Pancreas (tissue), 10 donors: ENCODE measurements at regions not wholly inside any gene's neighbourhood (a gene's known extent, or its start where the extent isn't known, plus 50 kb on each side); places are given as distances from the start of the nearest gene placed in this dataset.

Experiments used
- ATAC-seq, 4 donors: fragments of 200-7000 bp; cut with Tn5 transposase; one replicate each; pipeline versions ENCODE4 v1.8.0 to v1.9.1; 2020; ENCODE audit warnings: mild to moderate bottlenecking in 4 of 4, moderate library complexity in 4 of 4
- DNase-seq, 6 donors: peaks; one replicate each; pipeline ENCODE4 v3.0.0-alpha.2; 2020
- FAIRE-seq: peaks from 2 replicates; lab custom pipeline; 2012; peaks lifted over from hg19 to GRCh38; lab: Jason Lieb, UNC
- H3K27ac ChIP-seq, 4 donors: fragments of 200-600 bp; sonication (generic); 1 replicate in 3 of 4; 2 replicates in 1 of 4; pipeline versions ENCODE4 v1.5.0 to v1.8.0; 2020
- H3K27me3 ChIP-seq, 4 donors: fragments of 200-600 bp; one replicate each; pipeline ENCODE4 v1.8.0; 2021
- H3K36me3 ChIP-seq, 3 donors: fragments of 200-600 bp; sonication (generic) in 1 of 3; one replicate each; pipeline versions ENCODE4 v1.5.0 to v1.8.0; 2020 to 2021
- H3K4me1 ChIP-seq, 3 donors: fragments of 200-600 bp; one replicate each; pipeline ENCODE4 v1.8.0; 2021
- H3K4me3 ChIP-seq, 4 donors: fragments of 200-600 bp; sonication (generic) in 2 of 4; one replicate each; pipeline versions ENCODE4 v1.5.0 to v1.8.0; 2020 to 2021
- H3K9me3 ChIP-seq, 4 donors: fragments of 200-600 bp; one replicate each; pipeline ENCODE4 v1.8.0; 2021
- CTCF ChIP-seq, 4 donors: fragments of 200-600 bp; sonication (generic) in 3 of 4; IDR thresholded peaks; one replicate each; pipeline versions ENCODE4 v1.5.0 to v1.8.0; 2021; ENCODE audit warnings: antibody characterized with exemption in 4 of 4
- WGBS, 2 donors: extraction: QIAGEN DNeasy Blood & Tissue Kit; methylation state at CpG; one replicate each; pipeline ENCODE4 v1.1.7; 2013; 5-methylcytosine and 5-hydroxymethylcytosine counted together
- intact Hi-C, 3 donors: fragments of 100-400 bp; cut with DNase I; formaldehyde crosslinking; loops; one replicate each; pipeline versions ENCODE4 v1.11.1 to v1.14.2; 2022
- donor health status: healthy with polysubstance abuse.
- donor health status: DM: no; HTN: no; CAD: no; lungs with moderate emphysema.
- donor health status: DM: no; HTN: no; CAD: no.
- donor health status: control.
- donor health status: control.
- donor health status: Bipolar disorder and iron deficiency.
- donor health status: DM: yes; HTN: yes; CAD: no.
- donor health status: DM: no; HTN: no; CAD: no.
- donor health status: DM: no; HTN: no; CAD: no.
- donor health status: DM: yes; HTN: yes; CAD: no.

GRCh38 chr10:108902619-108903285 is 1020.6 kb downstream of the XPNPEP1 start:
- Histone ChIP-seq H3K27ac (no peak overlapping the region), H3K27me3 (peaks cover 0 to 6% (median 0%) of the 10 kb centered on the region in 4 donors), H3K4me3 (no peak overlapping the region), H3K36me3 (no peaks in the 10 kb centered on the region), H3K4me1 (no peaks in the 10 kb centered on the region), H3K9me3 (no peaks in the 10 kb centered on the region)
- intact Hi-C loops: no loop called here
- FAIRE-seq (no peak), ATAC-seq (no peak), DNase-seq (no peak)
- 80 to 82% methylated on average over 6 of the region's 6 CpGs for WGBS, 2 donors
- TF ChIP-seq CTCF (IDR thresholded peaks at IDR 0.05): no peak

- no peaks in the 10 kb centered on the region for H3K27me3 ChIP-seq
- intact Hi-C loops: no loop called here
- no peak for ATAC-seq
- DNase-seq: no peak
- H3K27ac ChIP-seq: no peak overlapping the region
- H3K4me1 ChIP-seq: no peaks in the 10 kb centered on the region
- no peaks in the 10 kb centered on the region for H3K36me3 ChIP-seq
- no peak for TF ChIP-seq CTCF (IDR thresholded peaks at IDR 0.05)
- FAIRE-seq: no peak
- 80 to 84% methylated on average over 4 of the region's 4 CpGs for WGBS, 2 donors
- H3K4me3 ChIP-seq: no peak overlapping the region
- no peaks in the 10 kb centered on the region for H3K9me3 ChIP-seq
These were observed 1021.3 kb downstream of the XPNPEP1 start for GRCh38 chr10:108901781-108902618.

DNA sequence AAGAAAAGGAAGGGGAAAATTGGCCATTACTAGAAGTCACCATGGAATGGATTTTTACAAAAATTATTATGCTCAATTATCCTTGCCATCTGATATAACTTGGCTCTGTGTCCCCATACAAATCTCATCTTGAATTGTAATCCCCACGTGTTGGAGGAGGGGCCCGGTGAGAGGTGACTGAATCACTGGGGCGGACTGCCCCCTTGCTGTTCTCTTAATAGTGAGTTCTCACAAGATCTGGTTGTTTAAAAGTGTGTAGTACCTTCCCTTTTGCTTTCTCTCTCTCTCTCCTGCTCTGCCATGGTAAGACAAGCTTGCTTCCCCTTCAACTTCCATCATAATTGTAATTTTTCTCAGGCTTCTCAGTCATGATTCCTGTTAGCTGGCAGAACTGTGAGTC is 1023.6 kb downstream of the XPNPEP1 start:
- no peak for ATAC-seq
- intact Hi-C loops: no loop called here
- no peaks in the 10 kb centered on the region for H3K27me3 ChIP-seq
- DNase-seq: no peak
- 63 to 68% methylated on average over 3 of the region's 3 CpGs for WGBS, 2 donors
- no peaks in the 10 kb centered on the region for H3K36me3 ChIP-seq
- no peaks in the 10 kb centered on the region for H3K9me3 ChIP-seq
- FAIRE-seq: no peak
- TF ChIP-seq CTCF (IDR thresholded peaks at IDR 0.05): no peak
- no peak overlapping the region for H3K4me3 ChIP-seq
- no peaks in the 10 kb centered on the region for H3K4me1 ChIP-seq
- no peak overlapping the region for H3K27ac ChIP-seq

GRCh38 chr10:108894402-108895301 is 1028.7 kb downstream of the XPNPEP1 start:
- no peak for FAIRE-seq
- no peaks in the 10 kb centered on the region for H3K36me3 ChIP-seq

More at GRCh38 chr10:108894402-108895301, 1028.7 kb downstream of the XPNPEP1 start:
- H3K27me3 ChIP-seq: no peaks in the 10 kb centered on the region
- 78 to 83% methylated on average over 8 of the region's 8 CpGs for WGBS, 2 donors
- TF ChIP-seq CTCF (IDR thresholded peaks at IDR 0.05): no peak
- H3K9me3 ChIP-seq: no peaks in the 10 kb centered on the region
- intact Hi-C loops: no loop called here
- DNase-seq (no peak), ATAC-seq (no peak)
- no peak overlapping the region for H3K27ac ChIP-seq
- H3K4me3 ChIP-seq: no peak overlapping the region
- no peaks in the 10 kb centered on the region for H3K4me1 ChIP-seq
